D721Med (cell line): ENCODE measurements at regions not wholly inside any gene's neighbourhood (a gene's known extent, or its start where the extent isn't known, plus 50 kb on each side); places are given as distances from the start of the nearest gene placed in this dataset.

Experiments
- DNase-seq: peaks from one replicate; pipeline ENCODE4 v3.0.0; 2011; ENCODE audit warnings: low spot score; ENCODE audit not compliant: insufficient read length
- FAIRE-seq: peaks from 2 replicates; lab custom pipeline; 2011; peaks lifted over from hg19 to GRCh38; lab: Jason Lieb, UNC
- CTCF ChIP-seq: IDR thresholded peaks from 2 replicates; pipeline ENCODE4 v1.5.1; 2012; ENCODE audit warnings: mild to moderate bottlenecking, control low read depth; ENCODE audit not compliant: insufficient read depth; ENCODE audit errors: missing control alignments

GRCh38 chr2:7407001-7407400, 489.8 kb downstream of the RNF144A start:
- DNase-seq = no peak
- FAIRE-seq = no peak

GRCh38 chr2:7407906-7408680, 490.9 kb downstream of the RNF144A start:
- FAIRE-seq (no peak), DNase-seq (no peak)
- TF ChIP-seq CTCF = no peak

More at GRCh38 chr2:7407001-7407400, 489.8 kb downstream of the RNF144A start:
- TF ChIP-seq CTCF = no peak

- FAIRE-seq (no peak), DNase-seq (no peak)
- no peak for TF ChIP-seq CTCF
Measured at GRCh38 chr2:7411691-7412090, 494.5 kb downstream of the RNF144A start.

- TF ChIP-seq CTCF = no peak
- DNase-seq (no peak), FAIRE-seq (no peak)
Measured at GRCh38 chr2:7417845-7418742, 500.9 kb downstream of the RNF144A start.

GRCh38 chr2:7419186-7419585, 502.0 kb downstream of the RNF144A start:
- no peak for TF ChIP-seq CTCF
- FAIRE-seq (no peak), DNase-seq (no peak)

- DNase-seq (no peak), FAIRE-seq (no peak)
- TF ChIP-seq CTCF = no peak
Measured at GRCh38 chr2:7419814-7420311, 502.7 kb downstream of the RNF144A start.
